GM19455 (cell line): ENCODE measurements at regions not wholly inside any gene's neighbourhood (a gene's known extent, or its start where the extent isn't known, plus 50 kb on each side); places are given as distances from the start of the nearest gene placed in this dataset.

Experiments
- ATAC-seq: cut with Tn5 transposase; IDR thresholded peaks from one replicate; pipeline ENCODE4 v1.9.1; 2021; ENCODE audit not compliant: unreplicated experiment

DNA sequence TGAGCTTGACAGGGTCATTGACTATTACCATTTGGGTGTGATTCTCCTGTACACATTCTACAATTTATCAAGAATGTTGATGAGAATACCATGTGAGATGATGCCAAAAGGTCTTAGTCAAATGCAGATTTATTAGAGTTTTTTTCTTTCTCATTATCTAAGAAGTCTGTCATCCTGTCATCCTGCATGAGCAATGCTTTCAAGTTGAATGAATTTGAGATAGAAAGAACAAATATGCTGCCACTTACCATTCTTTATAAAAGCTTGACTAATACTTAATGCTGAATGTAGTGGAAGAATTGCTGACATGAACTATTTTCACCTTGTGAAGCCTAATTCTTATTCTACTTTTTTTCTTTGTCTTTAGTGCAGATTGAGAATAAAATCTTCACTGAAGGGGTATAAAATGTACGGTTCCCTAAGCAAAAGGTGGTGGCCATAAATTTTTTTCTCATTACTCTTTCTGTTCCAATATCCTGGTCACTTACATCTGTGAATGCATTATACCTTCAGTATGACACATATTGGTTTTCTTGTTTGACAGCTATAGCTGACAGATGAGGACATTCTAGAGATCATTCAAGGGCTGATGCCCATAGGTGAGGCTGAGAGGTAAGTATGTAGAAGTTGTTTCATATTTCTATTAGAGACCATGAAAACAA, 1434.7 kb downstream of the SLITRK1 start:
- no peak for ATAC-seq

DNA sequence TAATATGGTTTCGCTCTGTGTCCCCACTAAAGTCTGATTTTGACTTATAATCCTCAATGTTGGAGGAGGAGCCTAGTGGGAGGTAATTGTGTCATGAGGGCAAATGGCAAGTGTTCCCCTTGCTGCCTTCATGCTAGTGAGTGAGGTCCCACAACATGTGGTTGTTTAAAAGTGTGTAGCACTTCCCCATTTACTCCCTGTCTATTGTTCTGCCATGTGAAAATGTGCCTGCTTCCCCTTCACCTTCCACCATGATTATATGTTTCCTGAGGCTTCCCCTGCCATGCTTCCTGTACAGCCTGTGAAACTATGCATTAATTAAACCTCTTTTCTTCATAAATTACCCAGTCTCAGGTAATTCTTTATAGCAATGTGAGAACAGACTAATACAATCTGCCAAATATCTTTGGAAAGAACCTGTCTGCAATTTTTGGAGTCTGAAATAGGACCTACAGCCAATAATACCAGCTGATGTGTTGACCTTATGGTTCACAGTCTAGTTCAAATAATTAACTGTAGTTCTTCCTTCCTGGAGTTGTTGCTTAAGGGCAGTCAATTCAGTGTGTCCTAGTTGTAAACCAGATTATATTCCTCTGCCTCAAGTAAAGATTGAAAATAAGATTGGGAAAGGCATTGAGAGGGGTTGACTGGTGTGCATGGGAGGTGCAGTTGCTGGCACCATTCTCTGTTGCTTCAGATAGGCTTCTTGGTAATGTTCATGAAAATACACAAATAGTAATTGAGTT, 1442.9 kb downstream of the SLITRK1 start:
- ATAC-seq: no peak

DNA sequence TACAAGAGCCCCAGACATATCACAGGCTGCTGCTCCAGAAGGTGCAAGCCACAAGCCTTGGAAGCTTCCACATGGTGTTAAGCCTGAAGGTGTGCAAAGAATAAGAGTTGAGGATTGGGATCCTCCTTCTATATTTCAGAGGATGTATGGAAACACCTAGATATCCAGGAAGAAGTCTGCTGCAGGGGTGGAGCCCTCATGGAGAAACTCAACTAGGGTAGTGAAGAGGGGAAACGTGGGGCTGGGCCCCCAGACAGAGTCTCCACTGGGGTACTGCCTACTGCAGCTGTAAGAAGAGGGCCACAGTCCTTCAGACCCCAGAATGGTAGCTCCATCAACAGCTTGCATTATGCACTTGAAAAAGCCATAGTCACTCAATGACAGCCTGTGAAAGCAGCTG, 1444.0 kb downstream of the SLITRK1 start:
- ATAC-seq: no peak

DNA sequence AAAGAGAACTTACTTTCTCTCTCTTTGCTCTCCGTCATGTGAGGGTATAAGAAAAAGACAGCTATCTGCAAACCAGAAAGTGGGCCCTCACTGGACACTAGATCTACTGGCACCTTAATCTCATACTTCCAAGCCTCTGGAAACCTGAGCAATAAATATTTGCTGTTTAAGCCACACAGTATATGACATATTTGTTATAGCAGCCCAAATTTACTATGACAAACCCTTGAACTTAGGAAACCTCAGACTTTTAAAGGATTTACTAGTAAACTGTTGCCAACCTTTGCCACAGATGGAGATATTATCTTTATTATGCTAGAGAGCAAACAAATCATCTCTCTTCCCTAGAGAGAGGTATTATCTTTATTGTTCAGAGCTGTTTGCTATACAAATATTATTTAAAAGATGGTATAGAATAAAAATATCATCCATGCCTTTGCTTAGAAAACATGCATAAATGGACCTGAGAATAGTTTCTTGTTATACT, 1446.1 kb downstream of the SLITRK1 start:
- ATAC-seq: no peak

DNA sequence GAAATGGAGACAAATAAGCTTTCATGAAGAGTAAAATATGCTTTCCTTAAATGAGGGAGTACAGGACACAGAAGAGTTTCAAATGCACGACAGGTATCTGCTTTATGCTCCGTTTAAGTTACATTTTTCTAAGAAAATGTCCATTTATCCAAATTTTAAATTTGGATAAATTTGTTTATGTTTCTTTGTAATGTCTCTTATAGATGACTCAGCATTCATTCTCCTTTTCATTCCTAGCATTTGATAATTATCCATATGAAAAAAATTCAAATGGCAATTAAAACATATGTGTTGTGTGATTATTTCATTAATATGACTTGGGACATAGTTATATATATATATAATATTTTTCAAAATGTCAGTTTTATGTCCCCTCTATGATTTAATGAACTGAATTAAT, 1449.3 kb downstream of the SLITRK1 start:
- ATAC-seq: no peak

DNA sequence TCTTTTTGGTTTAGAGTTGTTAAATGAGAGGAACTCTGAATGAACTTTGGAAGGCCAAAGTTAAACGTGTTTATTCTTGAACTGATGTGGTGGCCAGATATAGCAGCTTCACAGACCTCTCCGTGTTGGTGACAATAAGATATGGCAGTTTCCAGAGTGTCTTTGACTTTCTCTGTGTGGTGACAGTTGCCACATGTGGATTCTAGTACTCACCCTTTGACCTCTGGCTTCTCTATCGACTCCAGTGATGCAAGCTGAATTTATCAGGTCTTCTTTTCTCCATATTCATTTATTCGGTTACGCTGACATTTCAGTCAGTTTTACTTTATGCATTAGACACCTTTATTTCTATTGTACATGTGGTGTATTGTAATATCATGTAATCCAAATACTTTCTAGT, 1469.5 kb downstream of the SLITRK1 start:
- ATAC-seq: no peak

DNA sequence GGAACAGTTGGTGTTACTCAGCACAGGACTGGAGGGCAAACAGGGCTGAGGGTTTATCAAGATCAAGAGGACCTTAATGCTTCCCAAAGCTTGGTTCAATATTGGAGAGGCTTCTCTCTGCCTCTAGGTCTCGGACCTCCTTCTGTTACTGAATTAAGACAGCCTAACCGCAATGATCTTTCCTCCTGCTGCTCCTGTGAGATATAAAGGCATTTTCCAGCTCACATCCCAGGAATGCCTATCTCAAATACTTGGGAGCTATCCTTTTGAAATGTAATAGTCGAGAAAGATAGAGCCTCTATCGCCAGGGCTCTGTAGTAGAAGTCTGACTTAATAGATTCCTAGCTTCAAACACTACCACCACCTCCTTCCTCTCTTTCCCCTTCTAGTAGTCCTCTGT, 1475.0 kb downstream of the SLITRK1 start:
- ATAC-seq: no peak

DNA sequence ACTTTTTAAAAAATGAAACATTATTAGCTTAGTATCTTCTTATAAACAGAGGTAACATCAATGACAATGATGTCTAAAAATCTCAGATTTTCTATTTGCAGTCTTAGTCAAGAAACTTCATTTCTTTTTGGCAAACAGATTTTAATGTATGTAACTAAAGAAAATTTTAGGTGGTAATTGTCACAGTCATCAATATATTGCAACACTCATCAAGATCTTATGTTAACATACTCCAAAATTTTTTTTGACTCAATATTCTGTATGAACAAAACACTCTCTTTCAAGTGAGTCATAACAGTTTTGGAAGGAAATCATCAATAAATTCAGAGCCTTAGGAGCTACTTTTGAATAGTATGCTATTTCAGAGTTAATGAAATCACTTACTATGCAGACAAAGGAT, 1507.6 kb downstream of the SLITRK1 start:
- no peak for ATAC-seq

DNA sequence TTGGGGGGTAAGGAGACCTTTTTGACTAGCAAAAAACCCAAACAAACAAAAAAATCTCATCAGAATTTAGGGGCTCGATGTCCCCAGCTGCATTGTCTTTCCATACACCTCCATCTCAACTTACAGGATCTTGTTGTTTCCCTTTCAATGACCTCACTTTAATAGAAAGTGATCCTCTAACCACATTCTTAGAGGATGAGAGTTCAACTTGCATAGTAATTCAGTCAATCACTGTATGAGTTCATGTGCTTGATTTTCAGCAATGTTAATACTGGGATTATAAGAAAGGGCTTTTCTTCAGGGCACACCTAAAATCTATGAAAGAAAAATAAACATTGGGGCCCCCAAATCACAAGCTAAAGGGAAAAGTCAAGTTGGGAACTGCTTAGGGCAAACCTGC, 1512.0 kb downstream of the SLITRK1 start:
- ATAC-seq: no peak

DNA sequence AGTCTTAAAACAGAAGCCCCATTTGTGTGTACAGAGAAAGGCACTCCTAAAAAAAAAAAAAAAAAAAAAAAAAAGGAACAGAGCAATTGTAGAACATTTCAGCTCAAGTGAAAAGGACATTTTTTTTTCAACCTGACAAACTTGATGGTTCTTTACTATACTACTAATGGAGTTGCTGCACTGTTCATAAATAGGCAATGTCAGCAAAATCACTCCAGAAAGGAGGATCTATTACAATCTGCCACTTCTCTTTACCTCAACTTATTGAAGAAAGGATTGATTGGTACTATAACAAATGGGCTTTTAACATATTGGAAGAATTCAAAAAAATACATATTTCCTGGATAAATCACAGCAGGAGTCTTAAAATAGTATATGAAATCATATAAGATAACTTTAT, 1517.7 kb downstream of the SLITRK1 start:
- ATAC-seq: no peak

DNA sequence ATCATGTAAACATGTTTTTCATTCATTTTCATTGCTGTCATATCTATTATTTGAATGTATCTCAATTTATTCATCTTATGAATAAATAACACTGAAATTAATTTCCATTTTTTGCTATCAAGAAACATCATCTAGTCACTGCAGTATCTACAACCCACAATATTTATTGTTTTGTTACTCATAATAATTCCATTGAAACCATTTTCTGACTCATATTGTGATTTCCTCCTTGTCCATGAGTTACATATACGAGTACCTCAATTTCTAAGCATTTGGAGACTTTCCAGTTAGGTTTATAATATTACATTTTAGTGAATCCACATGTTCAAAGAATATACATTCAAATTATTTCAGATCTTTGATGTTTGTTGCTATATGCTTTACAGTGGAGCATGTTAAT, 1524.0 kb downstream of the SLITRK1 start:
- ATAC-seq: no peak

DNA sequence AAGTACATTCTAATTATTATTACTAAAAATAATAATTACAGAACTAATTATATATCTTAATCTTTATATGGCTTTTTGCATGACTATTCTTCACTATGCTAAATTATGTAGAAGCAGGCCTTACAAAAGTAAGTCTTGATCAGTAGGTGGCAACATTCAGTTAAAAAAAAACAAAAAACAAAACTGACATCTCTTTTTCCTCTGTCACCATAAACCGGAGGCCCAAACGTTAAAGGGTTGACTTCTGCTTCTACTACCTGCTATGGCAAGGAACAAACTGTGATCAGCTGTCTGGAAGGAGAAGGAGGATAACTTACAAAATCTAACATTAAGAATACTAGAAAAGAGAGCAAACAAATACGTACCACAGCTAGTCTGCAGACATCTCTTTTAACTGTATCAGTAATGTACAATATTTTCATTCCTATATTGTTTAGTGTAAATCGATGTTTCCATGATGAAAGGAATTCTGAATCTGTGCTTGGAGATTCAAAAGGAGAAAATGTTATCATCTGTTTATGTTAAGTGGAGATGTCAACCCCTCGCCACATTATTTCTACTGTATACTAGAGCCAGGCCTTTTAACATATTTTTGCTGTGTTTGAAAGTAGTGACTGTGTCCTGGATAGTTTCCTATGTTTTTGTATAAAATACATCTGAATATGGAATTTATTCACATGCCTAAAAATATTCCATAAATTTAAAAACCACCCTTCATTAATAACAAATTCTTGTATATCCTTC, 1525.4 kb downstream of the SLITRK1 start:
- no peak for ATAC-seq

DNA sequence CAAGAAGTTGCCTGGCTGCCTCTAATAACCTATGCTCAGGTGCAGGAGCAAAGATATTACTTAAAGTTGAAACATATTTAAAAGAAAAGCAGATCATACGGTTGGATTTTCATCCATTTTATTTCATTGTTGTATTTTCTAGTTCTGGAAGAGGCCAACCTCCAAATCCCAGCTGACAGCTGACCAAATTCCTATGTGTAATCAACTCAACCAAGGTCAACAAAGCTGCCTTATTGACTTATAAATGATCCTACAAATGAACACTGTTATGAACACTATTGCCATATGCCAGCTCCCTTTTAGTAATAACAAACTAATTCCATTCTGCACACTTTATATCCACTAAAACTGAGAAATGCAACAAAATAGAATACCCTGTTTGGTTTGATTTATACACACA, 1537.4 kb downstream of the SLITRK1 start:
- ATAC-seq: no peak

DNA sequence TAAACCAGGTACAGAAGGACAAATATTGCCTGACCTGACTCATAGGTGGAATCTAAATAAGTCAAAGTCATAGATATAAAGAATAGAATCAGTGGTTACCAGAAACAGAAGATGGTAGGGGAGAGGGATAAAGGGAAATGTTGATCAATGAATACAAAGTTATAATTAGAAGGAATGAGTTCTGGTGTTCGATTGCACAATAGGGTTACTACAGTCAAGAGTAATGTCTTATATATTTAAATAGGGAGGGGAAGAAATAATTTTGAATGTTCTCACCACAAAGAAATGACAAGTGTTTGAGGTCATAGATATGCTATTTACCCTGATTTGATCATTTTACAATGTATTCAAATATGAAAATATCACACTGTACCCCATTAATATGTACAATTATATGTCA, 1541.2 kb downstream of the SLITRK1 start:
- ATAC-seq: no peak

DNA sequence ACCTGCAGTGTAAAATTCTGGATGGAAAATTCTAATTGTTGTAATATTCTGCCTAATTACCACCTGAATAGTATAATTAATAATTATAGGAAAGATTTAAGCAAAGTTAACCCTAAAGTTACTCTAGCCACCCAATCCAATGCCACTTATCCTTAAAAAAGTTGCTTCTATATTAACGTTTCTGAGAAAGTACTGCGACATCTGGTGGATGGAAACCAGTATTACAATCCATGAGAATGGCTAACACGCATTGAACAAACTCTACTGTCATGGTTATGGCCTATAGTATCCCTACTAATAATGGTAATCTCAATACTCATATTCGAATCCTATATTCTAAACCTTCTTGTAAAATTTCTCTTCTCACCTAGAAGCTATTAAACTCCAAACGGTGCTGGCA, 1551.8 kb downstream of the SLITRK1 start:
- ATAC-seq: peak; percentile 59

DNA sequence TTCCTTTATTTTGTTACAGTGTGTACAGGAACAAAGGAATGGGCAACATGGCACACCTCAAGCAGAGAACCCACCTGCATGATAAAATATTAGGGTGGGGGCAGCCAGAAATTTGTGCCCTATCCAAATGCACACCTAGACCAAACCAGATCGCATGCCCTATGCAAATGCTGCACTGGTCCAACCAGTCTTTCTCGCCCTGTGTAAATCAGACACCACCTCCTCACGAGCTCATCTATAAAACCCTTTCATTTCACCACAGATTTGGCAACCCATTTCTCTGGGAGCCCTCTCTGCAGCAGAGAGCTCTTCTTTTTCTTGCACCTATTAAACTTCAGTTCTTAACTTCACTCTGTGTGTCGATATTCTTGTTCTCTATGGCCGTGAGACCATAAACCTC, 1559.2 kb downstream of the SLITRK1 start:
- ATAC-seq: no peak

DNA sequence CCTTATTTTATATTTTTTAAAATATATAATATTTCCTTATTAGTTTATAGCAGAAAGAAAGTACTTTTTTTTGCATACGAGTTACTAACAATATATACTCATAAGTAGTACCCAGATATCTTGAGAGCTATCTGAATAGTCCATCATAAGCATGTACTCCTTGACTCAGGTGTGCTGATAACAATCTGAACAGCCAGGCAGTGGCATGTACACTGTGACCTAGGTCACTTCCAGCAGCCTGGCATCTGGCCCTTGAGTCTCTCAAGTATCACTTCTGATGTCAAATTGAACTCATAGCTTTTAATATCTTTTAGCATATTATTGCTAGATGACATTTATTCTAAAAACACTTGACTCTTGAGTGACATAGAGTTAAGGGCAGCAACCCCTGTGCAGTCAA, 1576.7 kb downstream of the SLITRK1 start:
- no peak for ATAC-seq

DNA sequence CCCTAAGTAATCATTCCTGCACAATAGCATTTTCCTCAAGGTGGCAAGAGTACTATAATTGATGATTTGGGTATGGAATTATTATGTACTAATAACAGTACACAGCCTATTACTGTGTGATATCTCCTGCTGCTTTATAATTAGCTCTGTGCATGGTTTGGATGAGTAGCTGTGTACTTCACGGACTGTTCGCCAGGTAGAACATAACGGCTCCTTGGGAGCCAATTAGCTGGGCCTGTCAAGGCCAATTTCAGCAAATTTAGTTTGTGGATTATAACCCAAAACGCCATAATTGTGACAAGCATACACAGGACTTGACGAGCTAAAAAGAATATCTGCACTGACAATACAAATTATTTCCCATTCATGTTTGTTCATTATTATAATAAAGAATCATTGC, 1584.2 kb downstream of the SLITRK1 start:
- ATAC-seq: no peak

DNA sequence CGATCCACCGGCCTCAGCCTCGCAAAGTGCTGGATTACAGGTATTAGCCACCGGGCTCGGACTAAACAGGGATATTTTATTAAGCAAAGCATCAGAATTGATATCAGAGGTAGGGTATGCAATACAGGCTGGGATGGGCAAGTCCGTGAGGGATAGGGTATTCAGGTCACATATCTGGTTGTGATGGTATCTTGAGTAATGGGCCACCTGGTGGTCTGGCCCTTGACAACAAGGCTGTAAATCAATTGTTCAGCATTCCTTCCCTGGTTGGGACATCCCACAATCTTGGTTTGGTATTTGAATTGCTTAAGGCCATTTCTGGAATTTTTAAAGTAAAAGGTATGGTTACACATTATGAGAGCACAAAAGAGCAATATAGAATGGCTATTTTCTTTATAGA, 1588.0 kb downstream of the SLITRK1 start:
- ATAC-seq: no peak

DNA sequence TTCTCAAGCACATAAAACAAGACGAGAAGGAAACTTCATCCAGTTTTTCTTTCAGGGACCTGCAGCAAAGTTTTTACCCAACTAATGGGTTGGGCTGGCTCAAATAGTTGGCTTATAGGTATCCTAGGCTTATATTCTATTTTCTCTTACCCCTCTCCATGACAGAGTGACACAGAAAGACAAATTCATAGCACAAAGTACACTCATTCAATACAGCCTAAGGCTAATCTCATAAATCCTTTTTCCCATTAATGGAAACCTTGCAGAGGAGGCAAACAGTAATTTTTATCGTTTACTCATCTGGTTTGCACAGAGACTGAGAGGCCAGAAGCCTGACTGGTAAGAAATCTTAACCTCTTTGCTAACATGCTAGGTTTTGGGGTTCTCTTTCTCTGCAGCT, 1589.9 kb downstream of the SLITRK1 start:
- no peak for ATAC-seq

DNA sequence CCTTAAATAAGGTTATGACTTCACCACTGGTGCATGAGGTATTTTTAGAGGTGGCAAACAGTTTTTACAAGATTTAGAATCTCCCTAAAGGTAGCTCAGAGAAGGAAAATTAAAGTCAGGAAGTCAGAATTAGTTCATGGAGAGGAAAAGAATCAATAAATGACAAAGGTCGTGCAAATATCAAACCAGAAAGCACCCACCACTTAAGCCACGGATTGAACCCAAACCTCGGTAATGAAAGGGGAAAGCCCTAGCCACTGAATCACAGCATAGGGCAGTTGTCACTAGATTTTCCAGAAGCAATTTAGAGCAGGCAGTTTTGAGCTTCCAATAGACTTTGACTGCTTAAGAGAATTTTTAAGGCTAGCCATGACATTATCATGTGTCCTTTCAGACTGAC, 1590.4 kb downstream of the SLITRK1 start:
- ATAC-seq: no peak

DNA sequence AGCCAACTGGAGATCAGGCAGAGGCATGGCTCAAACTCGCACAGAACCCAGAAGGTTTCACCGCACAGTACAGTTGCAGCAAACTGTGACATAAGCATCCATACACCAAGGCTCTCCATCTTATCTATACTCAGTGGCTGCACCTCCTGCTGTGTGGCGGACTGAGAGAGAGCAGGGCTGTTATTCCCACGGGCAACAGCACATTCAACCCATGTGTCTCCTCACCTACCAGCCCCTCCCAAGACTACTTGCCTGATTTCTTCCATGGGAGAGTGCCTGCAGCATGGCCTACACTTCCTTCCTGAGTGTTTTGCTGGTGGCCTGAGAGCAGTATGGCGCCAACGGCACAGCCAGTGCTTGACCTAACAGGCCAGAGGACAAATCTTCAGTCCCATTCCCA, 1606.6 kb downstream of the SLITRK1 start:
- ATAC-seq: no peak
